ENCODE measurements at regions not wholly inside any gene's neighbourhood (a gene's known extent, or its start where the extent isn't known, plus 50 kb on each side); places are given as distances from the start of the nearest gene placed in this dataset.

GRCh38 chr6:134532694-134533624 lies 215.0 kb upstream of the SGK1 start:
- no peak for TF ChIP-seq CTCF (conservative IDR thresholded peaks at IDR 0.05)
- no peak for TF ChIP-seq EZH2 (IDR thresholded peaks at IDR 0.05; ENCODE audit: low read depth)
